CD4-positive, alpha-beta T cell treated with Interleukin-17A for 4 hours (primary cell): ENCODE measurements at regions not wholly inside any gene's neighbourhood (a gene's known extent, or its start where the extent isn't known, plus 50 kb on each side); places are given as distances from the start of the nearest gene placed in this dataset.

ENCODE experiments used
- DNase-seq: peaks from one replicate; pipeline ENCODE4 v3.0.0-alpha.2; 2020; ENCODE audit warnings: mixed read lengths

DNA sequence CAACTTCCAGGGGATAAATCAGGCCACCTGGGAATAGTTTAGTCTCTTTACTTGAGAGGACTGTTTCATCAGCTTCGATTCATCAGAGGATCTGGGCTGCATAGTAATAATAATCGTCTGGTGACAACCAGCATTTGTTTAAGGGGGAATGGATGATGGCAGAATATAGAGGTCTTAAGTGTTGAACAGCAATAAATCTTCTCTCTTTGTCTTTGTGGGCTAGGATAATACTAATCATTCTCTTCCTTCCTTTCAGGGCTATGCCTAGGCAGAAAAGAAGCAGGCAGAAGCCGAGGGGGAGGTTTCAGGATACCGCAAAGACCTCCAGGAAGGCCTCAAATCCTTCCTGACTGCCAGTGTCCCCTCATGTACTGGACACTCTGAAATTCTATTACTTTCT is 150.4 kb upstream of the GAREM1 start:
- DNase-seq, result no peak

DNA sequence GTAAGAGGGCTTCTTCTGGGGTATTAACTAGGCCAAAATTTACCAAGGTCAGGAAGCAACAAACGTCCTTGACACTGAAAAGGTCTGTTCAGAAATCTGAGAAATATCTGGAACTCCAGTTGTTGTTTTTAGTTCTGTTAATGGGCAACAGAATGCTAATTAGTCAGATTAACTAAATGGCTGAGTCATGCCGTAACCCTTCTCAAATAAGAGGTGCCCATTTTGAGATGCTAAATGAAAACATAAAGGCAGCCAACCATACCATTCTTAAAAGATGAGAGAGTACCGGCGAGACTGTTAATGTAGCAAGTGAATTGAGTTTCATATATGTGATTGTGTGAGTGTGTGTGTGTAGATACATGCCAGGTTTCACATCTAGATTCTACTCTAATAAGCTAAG is 147.9 kb upstream of the GAREM1 start:
- DNase-seq, result no peak

DNA sequence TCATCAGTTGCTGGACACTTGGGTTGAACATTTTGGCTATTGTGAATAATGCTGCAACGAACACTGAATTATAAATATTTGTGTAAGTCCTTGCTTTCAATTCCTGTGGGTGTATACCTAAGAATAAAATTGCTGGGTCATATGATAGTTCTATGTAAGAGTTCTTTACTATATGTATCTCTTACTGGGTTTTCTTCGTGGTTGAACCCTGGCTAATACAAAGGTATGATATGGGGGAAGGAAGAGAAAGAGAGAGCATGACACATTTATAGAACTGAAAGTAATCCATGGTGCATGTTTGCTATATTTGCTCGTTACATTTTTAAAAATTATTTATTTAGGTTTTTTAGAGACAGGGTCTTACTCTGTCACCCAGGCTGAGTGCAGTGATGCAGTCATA is 143.1 kb upstream of the GAREM1 start:
- DNase-seq, result no peak

DNA sequence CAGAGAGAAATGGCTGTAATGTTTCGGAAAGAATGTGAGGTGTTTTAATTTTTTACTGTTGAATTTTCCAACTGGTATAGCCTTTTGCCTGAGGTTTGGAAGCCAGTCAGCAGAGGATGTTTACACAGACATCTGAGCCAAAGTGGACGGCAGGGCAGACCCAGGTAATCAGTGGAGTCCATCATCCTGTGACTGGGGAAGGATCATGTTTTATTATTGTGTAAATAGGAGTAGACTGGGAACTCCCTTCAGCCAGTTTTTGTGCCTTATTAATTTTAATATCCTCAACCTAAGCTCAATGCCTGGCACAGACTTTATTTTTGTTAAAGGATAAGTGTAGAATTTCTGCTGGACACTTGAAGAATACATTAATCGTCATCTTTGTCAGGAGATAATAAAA is 142.0 kb upstream of the GAREM1 start:
- no peak for DNase-seq

DNA sequence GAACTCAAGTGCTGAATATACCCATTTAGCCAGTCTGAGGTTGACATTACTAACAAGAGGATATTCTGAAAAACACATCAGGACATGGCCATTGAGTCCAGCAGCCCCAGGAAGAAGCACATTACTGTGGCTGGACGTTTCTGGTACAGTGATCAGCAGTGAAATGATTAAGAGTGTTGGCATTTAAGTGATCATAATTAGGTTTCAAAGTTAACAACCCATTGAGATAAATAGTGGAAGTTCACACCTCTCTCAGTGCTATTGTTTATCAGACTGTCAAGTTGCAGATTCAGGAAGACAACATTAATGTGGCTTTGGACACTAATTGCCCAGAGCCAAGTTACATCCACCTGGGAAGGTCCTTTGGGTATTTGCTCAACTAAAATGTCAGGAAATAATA is 139.5 kb upstream of the GAREM1 start:
- DNase-seq, result no peak

DNA sequence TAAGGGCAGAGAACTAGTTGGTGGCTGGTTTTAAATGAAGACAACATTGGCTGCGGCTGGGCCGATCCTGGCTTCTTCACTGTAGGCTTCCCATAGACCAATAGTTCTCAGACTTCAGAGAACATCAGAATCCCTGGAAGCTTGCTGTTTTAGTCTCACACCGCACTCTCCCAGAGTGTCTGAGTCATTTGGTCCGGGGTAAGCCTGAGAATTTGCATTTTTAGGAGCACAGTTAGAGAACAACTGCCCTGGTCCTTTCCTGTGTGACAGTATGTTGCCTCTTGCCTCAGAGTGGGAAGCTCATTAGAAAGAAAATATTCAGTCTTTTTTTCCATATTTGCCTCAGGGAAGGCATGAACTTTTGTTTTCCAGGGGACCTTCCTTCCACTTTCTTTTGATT is 137.1 kb upstream of the GAREM1 start:
- no peak for DNase-seq

DNA sequence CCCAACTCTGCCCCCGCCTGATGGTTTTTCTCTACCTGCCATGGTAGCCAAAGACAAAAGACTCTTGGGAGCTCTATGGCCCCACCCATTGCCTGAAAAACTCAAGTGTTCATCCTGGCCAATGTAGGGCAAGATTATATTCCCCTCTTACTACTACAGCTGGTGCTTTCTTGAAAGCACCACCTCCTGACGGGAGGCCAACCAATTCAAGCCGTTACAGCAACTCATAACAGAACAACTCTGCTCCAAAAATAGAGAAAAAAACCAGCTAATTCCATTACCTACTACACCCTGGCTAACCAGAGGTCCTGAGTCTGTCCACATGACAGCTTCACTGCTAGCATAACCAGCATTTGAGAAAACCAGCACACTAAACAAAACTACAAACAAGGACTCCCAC is 127.5 kb upstream of the GAREM1 start:
- no peak for DNase-seq

DNA sequence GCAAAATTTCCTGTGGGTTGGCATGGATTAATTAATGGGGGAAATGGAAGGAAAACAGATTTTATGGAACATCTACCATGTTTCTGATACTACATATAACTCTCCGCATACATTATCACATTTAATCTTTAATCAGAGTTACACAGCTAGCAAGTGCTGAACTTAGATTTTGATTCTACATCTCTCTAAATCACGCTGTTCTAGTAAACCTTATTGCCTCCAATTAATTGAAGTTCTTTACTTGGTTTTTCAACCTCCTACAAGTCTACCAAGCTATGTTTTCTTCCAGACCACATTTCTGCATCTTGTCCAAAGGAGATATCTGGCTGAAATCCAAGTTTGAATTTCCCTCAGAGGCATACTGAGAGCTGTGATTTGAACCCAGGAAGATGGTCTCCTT is 125.8 kb upstream of the GAREM1 start:
- no peak for DNase-seq

DNA sequence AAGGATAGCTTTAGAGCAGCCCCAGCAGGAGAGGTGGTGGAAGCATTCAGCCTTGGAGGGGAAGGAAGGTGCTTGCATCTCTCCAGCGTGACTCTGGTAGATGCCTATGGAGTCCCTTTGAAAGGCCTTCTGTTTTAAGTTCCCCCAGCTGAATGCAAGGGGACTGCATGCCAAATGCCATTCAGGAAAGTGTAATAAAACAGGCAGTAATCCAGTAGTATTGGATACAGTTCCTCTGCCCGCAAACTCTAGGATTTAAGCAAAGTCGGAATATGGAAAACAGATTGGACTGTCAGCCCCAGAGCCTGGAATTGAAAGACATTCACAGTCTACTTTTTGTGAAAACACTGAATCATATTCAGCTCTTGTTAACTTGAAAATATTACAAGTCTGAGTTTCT is 125.2 kb upstream of the GAREM1 start:
- DNase-seq, result no peak

DNA sequence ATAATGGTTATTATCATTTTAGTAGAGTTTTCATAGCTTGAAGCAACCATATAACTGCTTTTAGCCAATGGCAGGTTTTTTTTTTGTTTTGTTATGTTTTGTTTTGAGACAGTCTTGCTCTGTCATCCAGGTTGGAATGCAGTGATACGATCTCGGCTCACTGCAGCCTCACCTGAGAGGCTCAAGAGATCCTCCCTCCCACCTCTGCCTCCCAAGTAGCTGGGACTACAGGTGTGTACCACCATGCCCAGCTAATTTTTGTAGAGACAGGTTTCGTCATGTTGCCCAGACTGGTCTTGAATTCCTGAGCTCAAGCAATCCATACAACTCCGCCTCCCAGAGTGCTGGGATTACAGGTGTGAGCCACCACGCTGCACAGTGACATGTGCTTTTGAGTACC is 117.5 kb upstream of the GAREM1 start:
- DNase-seq, result no peak

DNA sequence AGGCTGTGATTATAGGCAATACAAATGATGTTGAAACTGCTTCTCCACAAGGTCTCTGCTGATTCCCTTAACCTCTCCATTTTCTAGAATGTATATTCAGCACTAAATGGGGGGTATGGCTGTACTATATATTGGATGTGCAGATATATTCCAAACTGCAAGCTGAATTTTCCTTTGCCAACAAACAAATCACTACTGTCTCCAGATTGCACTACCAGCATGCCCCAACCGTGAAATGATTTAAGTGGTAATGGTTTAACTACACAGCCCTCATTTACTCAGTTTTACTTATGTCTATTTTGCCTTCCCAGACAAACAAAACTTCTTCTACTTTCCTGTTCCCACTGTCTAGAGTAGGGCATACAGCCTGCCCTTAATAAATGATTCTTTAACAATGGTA is 112.7 kb upstream of the GAREM1 start:
- no peak for DNase-seq

DNA sequence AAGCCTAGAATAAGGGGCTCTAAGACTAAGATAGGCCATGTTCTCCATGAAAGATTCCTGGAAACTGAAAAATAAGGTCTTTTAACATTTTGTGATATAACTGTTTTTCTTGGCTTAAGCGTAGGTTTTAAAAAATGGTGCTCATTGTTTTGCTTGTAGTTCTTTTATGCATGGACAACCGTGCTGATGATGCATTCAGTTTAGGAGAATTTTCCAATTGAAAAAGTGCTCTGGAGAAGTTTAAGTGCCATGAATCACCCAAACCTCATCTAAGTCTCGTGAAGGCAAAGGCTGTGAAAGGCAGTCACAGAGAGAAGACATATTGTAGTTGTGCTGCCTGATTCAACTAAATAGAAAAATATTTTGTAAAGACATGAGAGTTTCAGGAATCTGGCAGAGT is 111.8 kb upstream of the GAREM1 start:
- DNase-seq, result no peak

DNA sequence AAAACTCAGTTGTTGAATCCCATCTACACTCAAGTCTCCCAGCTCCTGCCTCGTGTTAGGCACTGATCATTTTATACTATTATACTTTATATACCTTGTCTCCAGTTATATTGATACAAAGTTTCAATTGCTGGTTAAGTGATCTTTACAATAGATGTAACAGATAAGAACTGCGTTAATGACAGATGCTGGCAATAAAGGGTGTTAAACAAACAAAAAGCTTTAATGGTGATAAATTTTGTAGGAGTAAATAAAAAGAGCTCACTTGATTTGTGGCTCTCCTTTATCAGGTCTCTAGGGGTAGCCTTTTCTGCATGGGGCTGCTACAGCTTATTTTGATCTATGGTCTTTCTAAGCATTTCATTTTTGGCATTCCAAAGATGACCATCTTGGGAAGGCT is 106.9 kb upstream of the GAREM1 start:
- DNase-seq, result no peak

DNA sequence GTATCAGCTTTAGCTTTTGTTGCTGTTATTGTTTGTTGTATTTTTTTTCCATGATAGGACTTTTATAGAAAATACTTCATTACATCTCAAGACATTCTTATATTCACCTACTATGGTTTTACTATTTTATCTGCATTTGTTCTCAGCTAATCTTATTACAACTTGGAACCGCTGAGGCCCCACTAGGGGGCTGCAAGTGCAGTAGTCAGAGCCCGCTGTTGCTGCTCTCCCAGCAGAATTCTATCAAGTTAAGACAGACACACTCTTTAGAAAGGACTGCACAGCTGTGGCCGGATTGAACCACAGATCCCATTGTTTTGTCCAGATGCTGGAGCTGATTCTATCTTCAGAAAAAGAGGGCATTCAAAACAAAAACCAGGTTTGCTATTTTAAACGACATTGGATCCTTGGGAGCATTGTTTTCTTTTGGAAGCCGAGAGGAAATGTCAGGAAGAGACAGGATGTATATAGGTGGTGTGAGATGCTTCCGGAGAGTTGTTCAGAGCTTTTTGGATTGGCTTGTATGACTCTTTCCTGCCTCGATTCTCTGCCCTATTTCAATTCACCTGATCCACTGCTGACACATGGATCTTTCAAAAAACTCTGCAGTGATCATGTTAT is 105.7 kb upstream of the GAREM1 start:
- DNase-seq, result no peak

DNA sequence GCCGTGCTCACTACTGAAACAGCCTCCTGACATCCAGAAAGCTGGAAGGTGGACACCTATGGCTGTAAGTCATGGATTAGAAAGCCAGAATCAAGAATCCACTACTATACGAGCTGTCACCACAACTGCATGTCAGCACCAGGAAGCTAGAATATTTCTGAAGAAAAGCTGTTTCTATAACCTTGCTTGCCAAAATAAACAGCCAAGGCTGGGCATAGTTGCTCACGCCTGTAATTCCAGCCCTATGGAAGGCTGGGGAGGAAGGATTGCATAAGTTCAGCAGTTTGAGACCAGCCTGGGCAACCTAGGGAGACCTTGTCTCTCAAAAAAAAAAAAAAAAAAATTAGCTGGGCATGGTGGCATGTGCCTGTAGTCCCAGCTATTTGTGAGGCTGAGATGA is 96.3 kb upstream of the GAREM1 start:
- no peak for DNase-seq

DNA sequence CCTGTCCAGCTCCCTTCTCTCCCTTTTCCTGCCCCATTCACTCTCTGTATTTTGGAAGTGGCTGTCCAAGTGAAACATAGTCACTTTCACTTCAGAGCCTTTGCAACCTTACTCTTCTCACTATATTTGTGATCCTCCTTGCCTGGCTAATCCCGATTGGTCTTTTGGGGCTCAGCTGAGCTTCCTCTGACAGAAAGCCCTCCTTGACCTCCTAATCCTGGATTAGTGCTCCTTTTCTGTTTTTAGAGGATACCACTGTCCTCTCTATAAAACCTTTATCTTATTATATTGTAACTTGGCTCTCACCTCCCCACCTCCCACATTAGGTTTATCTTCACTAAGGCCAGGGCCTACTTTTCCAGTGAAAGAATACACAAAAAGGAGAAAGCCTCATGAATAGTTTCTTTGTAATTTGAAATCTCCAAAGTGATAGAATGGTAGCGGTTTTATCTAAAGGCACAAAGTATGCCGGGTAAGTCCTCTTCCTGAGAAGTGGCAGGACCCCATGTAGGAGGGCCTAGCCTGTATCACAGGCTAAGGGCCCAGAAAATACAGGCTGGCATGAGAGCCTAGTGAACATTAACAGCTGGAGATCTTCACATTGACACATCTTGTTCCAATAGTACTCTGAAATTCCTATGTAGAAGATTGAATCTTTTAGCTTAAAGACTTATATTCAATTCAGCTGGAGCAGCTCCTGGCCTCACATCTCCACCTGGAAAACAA is 83.1 kb upstream of the GAREM1 start:
- no peak for DNase-seq

DNA sequence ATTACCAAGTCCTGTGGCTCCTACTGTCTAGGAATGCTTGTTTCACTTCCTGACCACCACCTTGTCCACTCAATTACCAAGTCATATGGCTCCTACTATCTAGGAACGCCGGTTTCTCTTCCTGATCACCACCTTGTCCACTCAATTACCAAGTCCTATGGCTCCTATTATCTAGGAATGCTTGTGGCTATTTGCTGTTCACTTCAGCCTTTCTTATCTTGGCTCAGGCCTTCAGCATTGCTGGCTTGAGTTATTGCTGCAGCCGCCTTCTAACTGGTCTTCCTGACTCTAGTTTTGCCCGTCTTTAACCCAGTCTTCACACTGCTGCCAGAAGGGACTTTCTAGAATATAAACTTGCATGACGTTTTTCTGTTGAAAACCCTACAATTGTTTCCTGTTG is 82.5 kb upstream of the GAREM1 start:
- DNase-seq, result no peak

DNA sequence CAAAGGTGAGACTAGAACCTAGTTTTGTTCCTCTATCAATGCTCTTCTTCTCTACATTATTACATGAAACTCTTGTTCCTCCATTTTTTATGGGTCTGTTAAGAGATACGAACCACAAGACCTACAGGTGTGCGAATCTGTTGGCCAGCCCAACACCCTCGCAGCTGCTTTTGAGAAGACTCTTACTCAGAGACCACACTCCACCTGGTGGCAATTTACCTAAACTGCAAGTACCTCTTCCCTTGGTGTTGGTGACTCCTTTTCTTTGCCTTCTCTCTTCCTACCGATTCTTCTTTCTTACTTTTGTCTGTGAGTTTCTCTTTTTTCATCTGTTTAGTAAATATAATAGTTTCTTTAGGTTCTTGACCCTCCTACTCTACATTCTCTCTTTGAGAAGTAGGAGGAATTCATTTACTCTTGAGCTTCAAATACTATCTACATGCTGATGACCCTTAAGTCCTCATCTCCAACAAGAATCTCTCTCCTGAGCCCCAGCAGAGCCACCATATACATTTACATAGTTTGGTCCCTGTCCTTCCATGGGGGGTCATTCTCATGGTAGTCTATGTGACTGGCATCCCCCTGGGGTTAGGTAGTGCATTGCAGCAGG is 81.8 kb upstream of the GAREM1 start:
- peak; percentile 66 for DNase-seq

DNA sequence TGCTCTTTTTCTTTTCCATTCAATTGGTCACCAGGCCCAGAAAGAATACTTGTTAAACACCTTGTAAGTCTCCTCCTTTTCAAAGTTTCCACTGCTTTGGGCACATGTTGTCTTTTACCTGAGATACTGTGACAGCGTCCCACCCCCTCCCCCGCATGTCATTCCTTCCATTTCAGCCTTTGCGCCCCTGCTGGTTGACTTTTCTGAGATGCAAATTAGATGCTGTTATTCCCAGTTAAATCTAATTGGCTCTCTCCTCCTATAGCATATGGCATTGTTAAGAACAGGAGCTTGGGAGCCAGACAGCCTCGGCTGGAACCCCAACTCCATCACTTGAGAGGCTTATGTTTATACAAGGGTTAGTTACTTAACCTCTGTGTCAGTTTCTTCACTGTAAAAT is 80.3 kb upstream of the GAREM1 start:
- DNase-seq, result no peak

DNA sequence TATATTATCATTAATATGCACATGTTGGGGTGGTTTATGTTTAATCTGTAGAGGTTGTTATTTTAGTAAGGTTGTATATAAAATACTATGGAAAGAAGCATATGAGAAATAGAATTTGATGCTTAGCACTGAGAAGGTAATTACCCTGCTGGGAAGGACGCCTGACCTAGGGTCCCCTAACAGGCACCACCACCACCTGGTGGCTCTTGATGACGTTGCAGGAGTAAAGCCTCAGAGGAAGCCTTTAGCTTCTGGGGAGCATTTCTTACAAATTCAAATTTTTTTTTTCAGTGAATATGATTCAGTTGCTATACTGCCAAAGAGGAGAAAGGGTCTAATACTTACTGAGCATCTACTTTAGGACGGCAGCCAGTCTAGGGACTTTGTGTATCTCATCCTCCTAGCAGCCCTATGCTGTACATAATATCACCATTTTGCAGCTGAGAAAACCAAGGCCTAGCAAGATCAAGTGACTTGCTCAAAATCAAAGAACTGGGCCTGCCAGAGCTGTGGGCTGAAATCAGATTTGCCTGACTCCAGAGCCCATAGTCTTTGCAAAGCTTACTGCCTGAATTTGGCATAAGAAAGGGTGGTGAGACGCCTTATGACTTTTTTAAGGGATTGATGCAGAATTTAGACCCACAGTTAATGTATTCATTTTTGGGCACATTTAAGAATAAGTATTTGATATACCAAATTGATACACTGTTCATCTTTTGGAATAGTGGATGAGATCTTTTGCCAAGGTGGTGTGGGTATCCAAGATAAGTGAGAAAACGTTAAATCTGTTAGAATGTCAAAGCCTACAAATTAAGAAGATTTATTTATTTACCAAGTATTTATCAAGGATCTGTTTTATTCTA is 78.8 kb upstream of the GAREM1 start:
- peak; percentile 54 for DNase-seq

DNA sequence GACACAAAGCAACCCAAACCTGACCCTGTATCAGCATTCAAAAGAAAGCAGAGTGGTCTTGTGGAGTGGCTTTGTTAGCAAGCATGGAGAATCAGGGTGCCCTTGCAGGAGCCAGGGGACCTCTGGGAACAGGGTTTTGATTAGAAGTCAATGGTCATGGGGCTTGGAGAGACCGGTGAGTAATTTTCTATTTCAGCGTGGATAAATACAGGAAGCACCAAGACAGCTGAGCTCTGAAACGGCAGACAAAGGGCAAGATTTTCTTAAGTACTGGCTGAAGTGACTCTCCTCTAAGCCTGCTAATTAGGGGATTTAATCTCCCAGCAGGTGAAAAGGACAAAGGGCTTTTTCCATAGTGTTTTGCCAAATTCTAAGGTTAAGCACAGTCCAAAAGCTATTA is 78.0 kb upstream of the GAREM1 start:
- DNase-seq, result no peak

DNA sequence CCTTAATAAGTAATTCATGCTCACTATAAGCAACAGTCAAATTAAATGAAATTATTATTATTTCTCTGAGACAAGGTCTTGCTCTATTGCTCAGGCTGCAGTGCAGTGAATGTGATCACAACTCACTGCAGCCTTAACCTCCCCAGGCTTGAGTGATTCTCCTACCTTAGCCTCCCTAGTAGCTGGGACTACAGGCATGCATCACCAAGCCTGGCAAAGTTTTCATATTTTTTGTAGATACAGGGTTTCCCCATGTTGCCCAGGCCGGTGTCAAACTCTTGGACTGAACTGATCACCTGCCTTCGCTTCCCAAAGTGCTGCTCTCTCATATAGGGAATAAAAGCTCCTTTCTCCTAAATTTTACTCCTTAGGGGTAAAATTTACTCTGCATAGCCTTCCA is 74.9 kb upstream of the GAREM1 start:
- DNase-seq, result no peak

DNA sequence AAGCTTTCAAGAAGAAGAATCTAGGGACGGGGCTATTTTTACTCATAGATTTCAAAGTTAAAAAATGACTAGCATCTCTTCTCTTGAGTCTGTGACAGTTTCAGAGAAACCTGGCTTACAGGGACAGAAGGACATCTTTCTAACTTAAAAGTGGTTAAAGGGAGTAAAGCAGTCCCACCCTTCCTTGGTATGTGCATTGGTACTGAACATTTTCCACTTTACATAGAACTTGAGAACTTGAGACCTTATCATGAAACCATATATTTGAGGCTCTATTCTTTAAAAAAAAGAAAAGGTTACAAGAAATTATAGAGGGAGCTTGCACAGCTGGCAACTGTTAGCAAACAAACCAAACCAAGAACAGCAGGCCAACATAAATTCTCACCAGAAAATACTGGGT is 73.4 kb upstream of the GAREM1 start:
- DNase-seq, result no peak
